Type B pancreatic cell (in vitro differentiated cells): ENCODE measurements at regions not wholly inside any gene's neighbourhood (a gene's known extent, or its start where the extent isn't known, plus 50 kb on each side); places are given as distances from the start of the nearest gene placed in this dataset.

ENCODE experiments used
- DNase-seq: peaks from one replicate; pipeline ENCODE4 v3.0.0; 2021; ENCODE audit warnings: mixed read lengths; ENCODE audit not compliant: unreplicated experiment; ENCODE audit errors: extremely low spot score
- H3K27ac Mint-ChIP-seq: 2 replicates; pipeline ENCODE4 v1.8.0; 2021; ENCODE audit warnings: mild to moderate bottlenecking, mixed read lengths
- H3K27me3 Mint-ChIP-seq: 2 replicates; pipeline ENCODE4 v1.8.0; 2021; ENCODE audit warnings: mixed read lengths
- H3K36me3 Mint-ChIP-seq: 2 replicates; pipeline ENCODE4 v1.8.0; 2021; ENCODE audit warnings: mixed read lengths
- H3K4me1 Mint-ChIP-seq: one replicate; pipeline ENCODE4 v1.8.0; 2021; ENCODE audit warnings: mixed read lengths; ENCODE audit not compliant: unreplicated experiment
- H3K4me3 Mint-ChIP-seq: 2 replicates; pipeline ENCODE4 v1.8.0; 2021; ENCODE audit warnings: mild to moderate bottlenecking, mixed read lengths
- H3K9me3 Mint-ChIP-seq: 2 replicates; pipeline ENCODE4 v1.8.0; 2021; ENCODE audit warnings: mixed read lengths
- CTCF ChIP-seq: fragments of 200-600 bp; sonication (generic); conservative IDR thresholded peaks from 2 replicates; pipeline ENCODE4 v1.5.0; 2021; ENCODE audit warnings: antibody characterized with exemption, mild to moderate bottlenecking

GRCh38 chr1:224506141-224506814 is 71.7 kb upstream of the WDR26 start:
- DNase-seq: no peak
- Mint-ChIP-seq H3K27me3 (no peaks in the 10 kb centered on the region), H3K36me3 (no peaks in the 10 kb centered on the region), H3K9me3 (no peaks in the 10 kb centered on the region), H3K27ac (peak overlapping the region; percentile 67), H3K4me1 (peaks cover 51% of the 10 kb centered on the region), H3K4me3 (no peak overlapping the region)
- TF ChIP-seq CTCF: no peak

GRCh38 chr1:224507771-224508523 is 73.3 kb upstream of the WDR26 start:
- no peak overlapping the region for H3K4me3 Mint-ChIP-seq
- no peaks in the 10 kb centered on the region for H3K27me3 Mint-ChIP-seq
- DNase-seq: no peak
- no peaks in the 10 kb centered on the region for H3K9me3 Mint-ChIP-seq
- no peaks in the 10 kb centered on the region for H3K36me3 Mint-ChIP-seq
- no peak for TF ChIP-seq CTCF
- H3K27ac Mint-ChIP-seq: no peak overlapping the region
- peaks cover 39% of the 10 kb centered on the region for H3K4me1 Mint-ChIP-seq

GRCh38 chr1:224509907-224510306 is 75.3 kb upstream of the WDR26 start:
- H3K4me1 Mint-ChIP-seq: peaks cover 36% of the 10 kb centered on the region
- no peak for TF ChIP-seq CTCF
- H3K27me3 Mint-ChIP-seq: no peaks in the 10 kb centered on the region
- no peak overlapping the region for H3K27ac Mint-ChIP-seq
- DNase-seq: no peak
- H3K36me3 Mint-ChIP-seq: no peaks in the 10 kb centered on the region
- no peaks in the 10 kb centered on the region for H3K9me3 Mint-ChIP-seq
- no peak overlapping the region for H3K4me3 Mint-ChIP-seq

- no peaks in the 10 kb centered on the region for H3K9me3 Mint-ChIP-seq
- peaks cover 25% of the 10 kb centered on the region for H3K4me1 Mint-ChIP-seq
- H3K4me3 Mint-ChIP-seq: no peak overlapping the region
- no peak for DNase-seq
- H3K27ac Mint-ChIP-seq: no peak overlapping the region
- no peaks in the 10 kb centered on the region for H3K36me3 Mint-ChIP-seq
- H3K27me3 Mint-ChIP-seq: no peaks in the 10 kb centered on the region
- TF ChIP-seq CTCF: no peak
These were observed 76.5 kb upstream of the WDR26 start for GRCh38 chr1:224510880-224511645.

GRCh38 chr1:224512600-224513151 is 78.1 kb upstream of the WDR26 start:
- Mint-ChIP-seq H3K4me3 (no peak overlapping the region), H3K27ac (no peak overlapping the region), H3K4me1 (peaks cover 11% of the 10 kb centered on the region), H3K9me3 (no peaks in the 10 kb centered on the region), H3K27me3 (no peaks in the 10 kb centered on the region), H3K36me3 (no peaks in the 10 kb centered on the region)
- no peak for TF ChIP-seq CTCF
- no peak for DNase-seq
